ENCODE measurements at regions not wholly inside any gene's neighbourhood (a gene's known extent, or its start where the extent isn't known, plus 50 kb on each side); places are given as distances from the start of the nearest gene placed in this dataset.

DNA sequence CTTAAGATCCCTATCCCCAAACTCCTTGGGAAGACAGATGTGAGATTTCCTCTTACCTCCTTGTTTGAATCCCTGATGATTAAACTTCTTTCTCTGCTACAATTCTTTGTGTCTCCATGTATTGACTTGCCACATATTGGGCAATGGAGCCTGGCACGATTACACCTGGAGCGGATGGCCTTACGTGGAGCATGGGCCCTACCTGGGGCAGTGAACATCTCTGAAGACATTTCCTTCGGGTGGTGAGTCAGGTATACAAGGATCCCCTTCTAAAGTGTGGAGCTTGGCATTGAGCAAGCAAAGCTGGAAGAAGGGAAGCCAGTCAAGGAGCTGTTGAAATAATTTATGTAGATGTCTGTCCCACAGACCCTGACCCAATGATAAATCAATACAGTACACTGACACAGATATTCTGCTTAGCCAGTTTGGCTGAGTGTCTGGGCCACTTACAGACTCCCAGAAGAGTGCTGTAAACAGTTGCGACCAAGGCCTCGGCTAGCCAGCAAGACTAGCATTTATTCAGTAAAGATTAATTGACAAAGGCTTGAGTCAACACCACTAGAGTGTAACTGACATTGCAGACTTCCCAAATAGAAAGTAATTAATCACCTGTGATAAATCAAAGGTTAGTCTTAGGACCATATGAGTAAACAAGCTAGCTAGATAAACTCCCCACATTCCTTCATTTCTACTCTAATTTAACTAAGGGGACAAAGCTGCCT, 83.1 kb upstream of the KCNK1 start:
- Mint-ChIP-seq H3K36me3 (no peaks in the 10 kb centered on the region), H3K27me3 (peaks cover 9% of the 10 kb centered on the region), H3K9me3 (peaks cover 12% of the 10 kb centered on the region), H3K27ac (no peak overlapping the region), H3K4me3 (no peak overlapping the region), H3K4me1 (ENCODE audit: low read depth) (no peaks in the 10 kb centered on the region)
- intact Hi-C loops (cut with micrococcal nuclease), result no loop called here
- ChIA-PET CTCF (no interaction called here), POLR2A (no interaction called here)
- no peak for DNase-seq

DNA sequence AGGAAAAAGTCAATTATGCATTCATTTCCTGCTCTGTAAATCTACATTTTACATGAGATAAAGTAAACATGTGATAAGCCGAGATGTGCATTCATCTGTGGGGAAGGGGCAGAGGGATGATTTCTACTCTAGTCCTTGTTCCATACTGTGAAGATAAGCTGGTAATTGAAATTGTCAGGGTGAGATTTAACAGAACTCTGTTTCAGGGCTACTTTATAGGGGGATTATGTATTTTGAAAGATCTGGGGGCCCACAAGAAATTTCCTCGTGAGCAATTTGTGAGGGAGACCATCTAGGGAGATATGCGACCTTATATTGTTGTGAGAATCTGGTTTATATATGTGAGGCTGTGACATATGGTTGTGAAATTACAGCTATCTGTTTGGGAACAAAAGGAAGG, 73.1 kb upstream of the KCNK1 start:
- DNase-seq, result no peak
- intact Hi-C loops (cut with micrococcal nuclease), result no loop called here
- Mint-ChIP-seq H3K4me3 (no peak overlapping the region), H3K9me3 (no peaks in the 10 kb centered on the region), H3K36me3 (no peaks in the 10 kb centered on the region), H3K27ac (no peak overlapping the region), H3K27me3 (peaks cover 9% of the 10 kb centered on the region), H3K4me1 (ENCODE audit: low read depth) (peaks cover 7% of the 10 kb centered on the region)
- ChIA-PET CTCF (no interaction called here), POLR2A (no interaction called here)

GRCh38 chr1:233543338-233544255, 70.3 kb upstream of the KCNK1 start:
- H3K4me3 Mint-ChIP-seq, result no peak overlapping the region
- no peaks in the 10 kb centered on the region for H3K36me3 Mint-ChIP-seq
- intact Hi-C loops (cut with micrococcal nuclease), result no loop called here
- no peak overlapping the region for H3K27ac Mint-ChIP-seq
- H3K27me3 Mint-ChIP-seq, result peaks cover 5% of the 10 kb centered on the region
- no peaks in the 10 kb centered on the region for H3K9me3 Mint-ChIP-seq
- ChIA-PET CTCF (no interaction called here), POLR2A (no interaction called here)
- H3K4me1 Mint-ChIP-seq (ENCODE audit: low read depth), result peaks cover 7% of the 10 kb centered on the region
- DNase-seq, result no peak

- H3K4me1 Mint-ChIP-seq (ENCODE audit: low read depth), result peaks cover 7% of the 10 kb centered on the region
- no peaks in the 10 kb centered on the region for H3K36me3 Mint-ChIP-seq
- ChIA-PET CTCF (no interaction called here), POLR2A (no interaction called here)
- no peaks in the 10 kb centered on the region for H3K9me3 Mint-ChIP-seq
- H3K27ac Mint-ChIP-seq, result no peak overlapping the region
- DNase-seq, result no peak
- intact Hi-C loops (cut with micrococcal nuclease), result no loop called here
- H3K4me3 Mint-ChIP-seq, result no peak overlapping the region
- peaks cover 7% of the 10 kb centered on the region for H3K27me3 Mint-ChIP-seq
These were observed 69.6 kb upstream of the KCNK1 start for GRCh38 chr1:233544304-233544703.

DNA sequence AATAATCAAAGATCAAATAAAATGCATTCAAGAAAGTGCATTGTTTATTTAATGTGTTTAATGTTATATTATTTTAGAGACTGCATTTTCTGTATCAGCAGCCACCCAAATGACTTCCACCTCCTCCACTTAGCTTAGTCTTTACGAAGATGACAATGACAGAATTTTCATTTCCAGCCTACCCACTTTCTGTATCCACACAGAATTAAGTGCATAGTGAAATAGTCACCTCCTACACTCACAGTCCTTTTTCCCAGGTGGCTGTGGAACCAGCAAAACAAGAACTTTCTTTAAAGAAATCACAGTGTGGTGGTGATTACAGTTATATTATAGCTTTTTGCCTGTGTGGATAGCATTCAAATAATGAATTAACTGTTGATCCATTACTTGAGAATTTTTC, 66.2 kb upstream of the KCNK1 start:
- no peak overlapping the region for H3K27ac Mint-ChIP-seq
- H3K36me3 Mint-ChIP-seq, result no peaks in the 10 kb centered on the region
- intact Hi-C loops (cut with micrococcal nuclease), result no loop called here
- no peaks in the 10 kb centered on the region for H3K9me3 Mint-ChIP-seq
- no peak overlapping the region for H3K4me3 Mint-ChIP-seq
- ChIA-PET CTCF (interaction anchor here (0.6 kb wide), 1 partner anchor 254 kb away, joined by 3 read pairs; no protein-coding TSS in a partner anchor), POLR2A (no interaction called here)
- peaks cover 7% of the 10 kb centered on the region for H3K4me1 Mint-ChIP-seq (ENCODE audit: low read depth)
- peaks cover 9% of the 10 kb centered on the region for H3K27me3 Mint-ChIP-seq
- DNase-seq, result no peak

DNA sequence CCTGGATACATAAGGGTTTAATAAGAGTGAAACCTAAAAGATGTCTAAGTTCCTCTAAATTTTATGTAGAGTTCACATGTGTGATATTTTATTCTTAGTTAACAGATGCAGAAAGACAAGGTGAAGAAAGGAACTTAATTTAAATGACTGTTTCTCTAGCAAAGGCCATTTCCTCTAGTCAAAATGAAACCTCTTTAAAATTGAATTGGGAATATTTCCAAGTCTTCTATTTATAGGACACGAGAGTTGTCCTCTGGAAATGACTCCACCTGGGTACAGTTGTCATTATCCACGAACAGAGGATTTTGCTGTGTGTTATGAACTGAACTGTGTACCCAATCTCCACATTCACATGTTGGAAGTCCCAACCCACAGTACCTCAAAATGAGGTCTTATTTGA, 64.5 kb upstream of the KCNK1 start:
- Mint-ChIP-seq H3K4me1 (ENCODE audit: low read depth) (peaks cover 4% of the 10 kb centered on the region), H3K27ac (no peak overlapping the region), H3K36me3 (no peaks in the 10 kb centered on the region), H3K9me3 (no peaks in the 10 kb centered on the region), H3K4me3 (no peak overlapping the region), H3K27me3 (peaks cover 12% of the 10 kb centered on the region)
- ChIA-PET POLR2A (no interaction called here), CTCF (no interaction called here)
- intact Hi-C loops (cut with micrococcal nuclease), result no loop called here
- DNase-seq, result no peak

DNA sequence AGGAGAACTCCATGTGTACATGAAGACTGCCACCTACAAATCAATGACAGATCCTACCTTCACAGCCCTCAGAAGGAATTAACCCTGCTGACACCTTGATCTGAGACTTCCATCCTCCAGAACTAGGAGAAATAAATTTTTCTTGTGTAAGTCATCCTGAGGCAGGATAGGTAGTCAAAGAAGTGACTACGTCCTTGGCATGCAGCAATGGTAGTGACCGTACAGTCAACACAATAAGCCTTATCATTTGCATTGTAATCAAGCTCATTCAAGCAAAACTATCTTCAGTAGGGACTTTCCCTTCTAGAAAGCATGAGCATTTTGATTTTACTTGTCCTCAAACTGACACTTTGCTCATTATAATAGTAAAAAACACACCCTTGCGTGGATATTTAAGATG, 64.0 kb upstream of the KCNK1 start:
- no peak overlapping the region for H3K4me3 Mint-ChIP-seq
- no peak overlapping the region for H3K27ac Mint-ChIP-seq
- CTCF ChIA-PET, result no interaction called here
- no peaks in the 10 kb centered on the region for H3K4me1 Mint-ChIP-seq (ENCODE audit: low read depth)
- H3K36me3 Mint-ChIP-seq, result no peaks in the 10 kb centered on the region
- intact Hi-C loops (cut with micrococcal nuclease), result no loop called here
- POLR2A ChIA-PET, result no interaction called here
- H3K9me3 Mint-ChIP-seq, result no peaks in the 10 kb centered on the region
- peaks cover 13% of the 10 kb centered on the region for H3K27me3 Mint-ChIP-seq
- DNase-seq, result no peak

GRCh38 chr1:233554037-233554436, 59.9 kb upstream of the KCNK1 start:
- CTCF ChIA-PET, result no interaction called here

DNA sequence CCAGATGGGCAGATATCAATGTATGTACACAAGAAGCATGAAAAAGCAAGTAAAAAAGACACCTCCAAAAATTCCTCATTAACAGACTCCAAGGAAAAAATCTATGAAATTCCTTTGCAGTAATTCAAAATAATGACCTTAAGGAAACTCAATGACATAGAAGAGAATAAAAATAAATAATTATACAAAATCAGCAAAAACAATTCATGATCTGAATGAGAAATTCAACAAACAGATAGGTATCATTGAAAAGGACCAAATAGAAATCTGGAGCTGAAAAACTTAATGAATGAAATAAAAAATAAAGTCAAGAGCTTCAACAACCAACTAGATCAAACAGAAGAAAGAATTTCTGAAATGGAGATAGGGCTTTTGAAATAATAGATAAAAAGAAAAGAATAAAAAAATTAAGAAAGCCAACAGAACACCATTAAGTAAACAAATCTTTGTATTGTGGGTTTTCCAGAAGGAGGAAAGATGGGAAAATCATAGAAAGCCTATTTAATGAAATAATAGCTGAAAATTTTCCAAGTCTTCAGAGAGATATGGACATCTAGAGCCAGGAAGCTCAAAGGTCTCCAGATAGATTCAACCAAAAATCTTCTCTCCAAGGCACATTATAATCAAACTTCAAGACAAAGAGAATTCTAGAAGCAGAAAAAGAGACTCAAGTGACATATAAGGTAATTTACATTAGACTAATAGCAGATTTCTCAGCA, 52.0 kb upstream of the KCNK1 start:
- no peaks in the 10 kb centered on the region for H3K4me1 Mint-ChIP-seq (ENCODE audit: low read depth)
- peaks cover 3% of the 10 kb centered on the region for H3K36me3 Mint-ChIP-seq
- H3K27ac Mint-ChIP-seq, result no peak overlapping the region
- ChIA-PET CTCF (no interaction called here), POLR2A (no interaction called here)
- intact Hi-C loops (cut with micrococcal nuclease), result no loop called here
- no peak for DNase-seq
- peaks cover 26% of the 10 kb centered on the region for H3K9me3 Mint-ChIP-seq
- H3K27me3 Mint-ChIP-seq, result peaks cover 7% of the 10 kb centered on the region
- H3K4me3 Mint-ChIP-seq, result no peak overlapping the region

More at GRCh38 chr1:233554037-233554436, 59.9 kb upstream of the KCNK1 start:
- H3K4me1 Mint-ChIP-seq (ENCODE audit: low read depth), result no peaks in the 10 kb centered on the region
- peaks cover 21% of the 10 kb centered on the region for H3K27me3 Mint-ChIP-seq
- no peaks in the 10 kb centered on the region for H3K9me3 Mint-ChIP-seq
- no peak overlapping the region for H3K27ac Mint-ChIP-seq
- POLR2A ChIA-PET, result no interaction called here
- no peaks in the 10 kb centered on the region for H3K36me3 Mint-ChIP-seq
- H3K4me3 Mint-ChIP-seq, result no peak overlapping the region
- intact Hi-C loops (cut with micrococcal nuclease), result no loop called here
- no peak for DNase-seq

Data from activated CD4-positive, alpha-beta memory T cell treated with anti-CD3 and anti-CD28 coated beads for 36 hours (primary cell).